ENCODE measurements at regions not wholly inside any gene's neighbourhood (a gene's known extent, or its start where the extent isn't known, plus 50 kb on each side); places are given as distances from the start of the nearest gene placed in this dataset.

- H3K9me3 ChIP-seq (ENCODE audit: low read length) = no peaks in the 10 kb centered on the region
- H3K27ac ChIP-seq (ENCODE audit: low read depth, low read length) = no peak overlapping the region
- H3K4me3 ChIP-seq (ENCODE audit: low read depth in 1 of 2, low read length in 2 of 2) = no peak overlapping the region
- H3K36me3 ChIP-seq (ENCODE audit: insufficient read depth, low read length) = no peaks in the 10 kb centered on the region
- no peaks in the 10 kb centered on the region for H3K27me3 ChIP-seq (ENCODE audit: control insufficient read depth in 1 of 2, insufficient read depth in 2 of 2, low read length in 2 of 2)
- H3K4me1 ChIP-seq (ENCODE audit: insufficient read depth, low read length) = no peaks in the 10 kb centered on the region
- H3K9ac ChIP-seq (ENCODE audit: low read length) = no peak overlapping the region
These were observed 426.7 kb upstream of the MGMT start for GRCh38 chr10:129040377-129040776.

GRCh38 chr10:129041916-129042315 is 425.1 kb upstream of the MGMT start:
- Histone ChIP-seq H3K27me3 (ENCODE audit: control insufficient read depth in 1 of 2, insufficient read depth in 2 of 2, low read length in 2 of 2) (no peaks in the 10 kb centered on the region), H3K36me3 (ENCODE audit: insufficient read depth, low read length) (no peaks in the 10 kb centered on the region), H3K4me3 (ENCODE audit: low read depth in 1 of 2, low read length in 2 of 2) (no peak overlapping the region), H3K9me3 (ENCODE audit: low read length) (no peaks in the 10 kb centered on the region), H3K4me1 (ENCODE audit: insufficient read depth, low read length) (no peaks in the 10 kb centered on the region), H3K9ac (ENCODE audit: low read length) (no peak overlapping the region), H3K27ac (ENCODE audit: low read depth, low read length) (no peak overlapping the region)

GRCh38 chr10:129042776-129043595 is 424.1 kb upstream of the MGMT start:
- Histone ChIP-seq H3K27me3 (ENCODE audit: control insufficient read depth in 1 of 2, insufficient read depth in 2 of 2, low read length in 2 of 2) (no peaks in the 10 kb centered on the region), H3K27ac (ENCODE audit: low read depth, low read length) (no peak overlapping the region)

GRCh38 chr10:129043691-129044090 is 423.4 kb upstream of the MGMT start:
- Histone ChIP-seq H3K4me3 (ENCODE audit: low read depth in 1 of 2, low read length in 2 of 2) (no peak overlapping the region), H3K27me3 (ENCODE audit: control insufficient read depth in 1 of 2, insufficient read depth in 2 of 2, low read length in 2 of 2) (no peaks in the 10 kb centered on the region), H3K27ac (ENCODE audit: low read depth, low read length) (no peak overlapping the region), H3K36me3 (ENCODE audit: insufficient read depth, low read length) (no peaks in the 10 kb centered on the region), H3K9ac (ENCODE audit: low read length) (no peak overlapping the region), H3K9me3 (ENCODE audit: low read length) (no peaks in the 10 kb centered on the region), H3K4me1 (ENCODE audit: insufficient read depth, low read length) (no peaks in the 10 kb centered on the region)

More at GRCh38 chr10:129042776-129043595, 424.1 kb upstream of the MGMT start:
- Histone ChIP-seq H3K4me3 (ENCODE audit: low read depth in 1 of 2, low read length in 2 of 2) (no peak overlapping the region), H3K9me3 (ENCODE audit: low read length) (no peaks in the 10 kb centered on the region), H3K36me3 (ENCODE audit: insufficient read depth, low read length) (no peaks in the 10 kb centered on the region), H3K4me1 (ENCODE audit: insufficient read depth, low read length) (no peaks in the 10 kb centered on the region), H3K9ac (ENCODE audit: low read length) (no peak overlapping the region)

- Histone ChIP-seq H3K27me3 (ENCODE audit: control insufficient read depth in 1 of 2, insufficient read depth in 2 of 2, low read length in 2 of 2) (no peaks in the 10 kb centered on the region), H3K27ac (ENCODE audit: low read depth, low read length) (no peak overlapping the region), H3K36me3 (ENCODE audit: insufficient read depth, low read length) (no peaks in the 10 kb centered on the region), H3K9me3 (ENCODE audit: low read length) (no peaks in the 10 kb centered on the region), H3K4me3 (ENCODE audit: low read depth in 1 of 2, low read length in 2 of 2) (no peak overlapping the region), H3K9ac (ENCODE audit: low read length) (no peak overlapping the region), H3K4me1 (ENCODE audit: insufficient read depth, low read length) (no peaks in the 10 kb centered on the region)
These were observed 421.4 kb upstream of the MGMT start for GRCh38 chr10:129045599-129045998.

GRCh38 chr10:129046065-129046681 is 420.9 kb upstream of the MGMT start:
- Histone ChIP-seq H3K9me3 (ENCODE audit: low read length) (no peaks in the 10 kb centered on the region), H3K36me3 (ENCODE audit: insufficient read depth, low read length) (no peaks in the 10 kb centered on the region), H3K27ac (ENCODE audit: low read depth, low read length) (no peak overlapping the region), H3K4me3 (ENCODE audit: low read depth in 1 of 2, low read length in 2 of 2) (no peak overlapping the region), H3K27me3 (ENCODE audit: control insufficient read depth in 1 of 2, insufficient read depth in 2 of 2, low read length in 2 of 2) (no peaks in the 10 kb centered on the region), H3K9ac (ENCODE audit: low read length) (no peak overlapping the region), H3K4me1 (ENCODE audit: insufficient read depth, low read length) (no peaks in the 10 kb centered on the region)

- no peaks in the 10 kb centered on the region for H3K4me1 ChIP-seq (ENCODE audit: insufficient read depth, low read length)
- no peak overlapping the region for H3K9ac ChIP-seq (ENCODE audit: low read length)
- no peaks in the 10 kb centered on the region for H3K27me3 ChIP-seq (ENCODE audit: control insufficient read depth in 1 of 2, insufficient read depth in 2 of 2, low read length in 2 of 2)
- no peak overlapping the region for H3K27ac ChIP-seq (ENCODE audit: low read depth, low read length)
- no peaks in the 10 kb centered on the region for H3K36me3 ChIP-seq (ENCODE audit: insufficient read depth, low read length)
- no peaks in the 10 kb centered on the region for H3K9me3 ChIP-seq (ENCODE audit: low read length)
- no peak overlapping the region for H3K4me3 ChIP-seq (ENCODE audit: low read depth in 1 of 2, low read length in 2 of 2)
These were observed 420.1 kb upstream of the MGMT start for GRCh38 chr10:129046962-129047361.

GRCh38 chr10:129047600-129047999 is 419.4 kb upstream of the MGMT start:
- no peaks in the 10 kb centered on the region for H3K27me3 ChIP-seq (ENCODE audit: control insufficient read depth in 1 of 2, insufficient read depth in 2 of 2, low read length in 2 of 2)
- no peaks in the 10 kb centered on the region for H3K4me1 ChIP-seq (ENCODE audit: insufficient read depth, low read length)
- H3K36me3 ChIP-seq (ENCODE audit: insufficient read depth, low read length) = no peaks in the 10 kb centered on the region
- no peaks in the 10 kb centered on the region for H3K9me3 ChIP-seq (ENCODE audit: low read length)
- no peak overlapping the region for H3K27ac ChIP-seq (ENCODE audit: low read depth, low read length)
- H3K9ac ChIP-seq (ENCODE audit: low read length) = no peak overlapping the region
- H3K4me3 ChIP-seq (ENCODE audit: low read depth in 1 of 2, low read length in 2 of 2) = no peak overlapping the region

- Histone ChIP-seq H3K9me3 (ENCODE audit: low read length) (no peaks in the 10 kb centered on the region), H3K36me3 (ENCODE audit: insufficient read depth, low read length) (no peaks in the 10 kb centered on the region), H3K4me1 (ENCODE audit: insufficient read depth, low read length) (no peaks in the 10 kb centered on the region), H3K27me3 (ENCODE audit: control insufficient read depth in 1 of 2, insufficient read depth in 2 of 2, low read length in 2 of 2) (no peaks in the 10 kb centered on the region), H3K9ac (ENCODE audit: low read length) (no peak overlapping the region), H3K4me3 (ENCODE audit: low read depth in 1 of 2, low read length in 2 of 2) (no peak overlapping the region), H3K27ac (ENCODE audit: low read depth, low read length) (no peak overlapping the region)
These were observed 418.5 kb upstream of the MGMT start for GRCh38 chr10:129048513-129048912.

- no peak overlapping the region for H3K4me3 ChIP-seq (ENCODE audit: low read depth in 1 of 2, low read length in 2 of 2)
- H3K4me1 ChIP-seq (ENCODE audit: insufficient read depth, low read length) = no peaks in the 10 kb centered on the region
- no peak overlapping the region for H3K27ac ChIP-seq (ENCODE audit: low read depth, low read length)
- no peaks in the 10 kb centered on the region for H3K27me3 ChIP-seq (ENCODE audit: control insufficient read depth in 1 of 2, insufficient read depth in 2 of 2, low read length in 2 of 2)
- no peaks in the 10 kb centered on the region for H3K36me3 ChIP-seq (ENCODE audit: insufficient read depth, low read length)
- H3K9ac ChIP-seq (ENCODE audit: low read length) = no peak overlapping the region
- no peaks in the 10 kb centered on the region for H3K9me3 ChIP-seq (ENCODE audit: low read length)
These were observed 417.5 kb upstream of the MGMT start for GRCh38 chr10:129049501-129049900.

- Histone ChIP-seq H3K36me3 (ENCODE audit: insufficient read depth, low read length) (no peaks in the 10 kb centered on the region), H3K27me3 (ENCODE audit: control insufficient read depth in 1 of 2, insufficient read depth in 2 of 2, low read length in 2 of 2) (no peaks in the 10 kb centered on the region), H3K4me1 (ENCODE audit: insufficient read depth, low read length) (no peaks in the 10 kb centered on the region), H3K4me3 (ENCODE audit: low read depth in 1 of 2, low read length in 2 of 2) (no peak overlapping the region), H3K9me3 (ENCODE audit: low read length) (no peaks in the 10 kb centered on the region), H3K9ac (ENCODE audit: low read length) (no peak overlapping the region), H3K27ac (ENCODE audit: low read depth, low read length) (no peak overlapping the region)
These were observed 411.8 kb upstream of the MGMT start for GRCh38 chr10:129055225-129055624.

- H3K4me1 ChIP-seq (ENCODE audit: insufficient read depth, low read length) = no peaks in the 10 kb centered on the region
- no peak overlapping the region for H3K4me3 ChIP-seq (ENCODE audit: low read depth in 1 of 2, low read length in 2 of 2)
- H3K9ac ChIP-seq (ENCODE audit: low read length) = no peak overlapping the region
- H3K36me3 ChIP-seq (ENCODE audit: insufficient read depth, low read length) = no peaks in the 10 kb centered on the region
- H3K9me3 ChIP-seq (ENCODE audit: low read length) = no peaks in the 10 kb centered on the region
- no peaks in the 10 kb centered on the region for H3K27me3 ChIP-seq (ENCODE audit: control insufficient read depth in 1 of 2, insufficient read depth in 2 of 2, low read length in 2 of 2)
- H3K27ac ChIP-seq (ENCODE audit: low read depth, low read length) = no peak overlapping the region
These were observed 411.1 kb upstream of the MGMT start for GRCh38 chr10:129055986-129056385.

Data from muscle layer of colon (tissue), 2 donors.